ENCODE measurements at regions not wholly inside any gene's neighbourhood (a gene's known extent, or its start where the extent isn't known, plus 50 kb on each side); places are given as distances from the start of the nearest gene placed in this dataset.

GRCh38 chr6:163745536-163746400 is 331.2 kb downstream of the QKI start:
- no peak overlapping the region for H3K4me3 ChIP-seq (ENCODE audit: low read depth, low read length)
- no peak for DNase-seq (ENCODE audit: low read depth)
- no peak for TF ChIP-seq CTCF (IDR thresholded peaks at IDR 0.05; ENCODE audit: low read depth, low read length, missing control alignments)

- TF ChIP-seq CTCF (IDR thresholded peaks at IDR 0.05; ENCODE audit: low read depth, low read length, missing control alignments) = no peak
- no peak overlapping the region for H3K4me3 ChIP-seq (ENCODE audit: low read depth, low read length)
- no peak for DNase-seq (ENCODE audit: low read depth)
Measured at GRCh38 chr6:163744256-163744925, 329.9 kb downstream of the QKI start.

GRCh38 chr6:163743796-163744195 is 329.3 kb downstream of the QKI start:
- H3K4me3 ChIP-seq (ENCODE audit: low read depth, low read length) = no peak overlapping the region
- no peak for TF ChIP-seq CTCF (IDR thresholded peaks at IDR 0.05; ENCODE audit: low read depth, low read length, missing control alignments)
- no peak for DNase-seq (ENCODE audit: low read depth)

- H3K4me3 ChIP-seq (ENCODE audit: low read depth, low read length) = no peak overlapping the region
- TF ChIP-seq CTCF (IDR thresholded peaks at IDR 0.05; ENCODE audit: low read depth, low read length, missing control alignments) = no peak
- DNase-seq (ENCODE audit: low read depth) = no peak
Measured at GRCh38 chr6:163741743-163742363, 327.3 kb downstream of the QKI start.

- H3K4me3 ChIP-seq (ENCODE audit: low read depth, low read length) = no peak overlapping the region
- no peak for TF ChIP-seq CTCF (IDR thresholded peaks at IDR 0.05; ENCODE audit: low read depth, low read length, missing control alignments)
- no peak for DNase-seq (ENCODE audit: low read depth)
Measured at GRCh38 chr6:163741342-163741741, 326.8 kb downstream of the QKI start.

- TF ChIP-seq CTCF (IDR thresholded peaks at IDR 0.05; ENCODE audit: low read depth, low read length, missing control alignments) = no peak
Measured at GRCh38 chr6:163739966-163740365, 325.4 kb downstream of the QKI start.

More at GRCh38 chr6:163739966-163740365, 325.4 kb downstream of the QKI start:
- no peak overlapping the region for H3K4me3 ChIP-seq (ENCODE audit: low read depth, low read length)
- no peak for DNase-seq (ENCODE audit: low read depth)

Data from GM12864 (cell line).